ENCODE measurements at regions not wholly inside any gene's neighbourhood (a gene's known extent, or its start where the extent isn't known, plus 50 kb on each side); places are given as distances from the start of the nearest gene placed in this dataset.

DNA sequence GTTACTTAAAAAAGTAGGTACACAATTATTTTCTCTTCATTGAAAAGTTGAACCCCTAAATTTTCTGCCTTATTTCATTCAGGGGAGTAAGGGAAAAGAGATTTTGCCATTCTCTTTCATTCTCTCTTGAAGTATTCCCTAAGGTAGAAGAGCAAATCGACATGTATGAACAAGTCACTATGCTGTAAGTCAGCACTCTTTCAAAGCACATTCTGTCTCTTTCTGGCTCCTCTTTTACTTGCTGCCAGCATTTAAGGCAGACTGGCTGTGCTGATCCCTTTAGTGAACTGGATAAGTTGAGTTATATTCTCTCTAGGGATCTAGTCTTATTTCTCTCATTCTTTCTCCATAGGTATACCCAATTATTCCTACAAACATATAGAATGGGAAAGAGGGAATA lies 222.3 kb upstream of the ZWINT start:
- no peak overlapping the region for H3K4me3 Mint-ChIP-seq
- H3K4me1 Mint-ChIP-seq, result no peaks in the 10 kb centered on the region
- no peaks in the 10 kb centered on the region for H3K27me3 Mint-ChIP-seq
- no peaks in the 10 kb centered on the region for H3K36me3 Mint-ChIP-seq
- H3K9me3 Mint-ChIP-seq, result no peaks in the 10 kb centered on the region
- no peak overlapping the region for H3K27ac Mint-ChIP-seq
- ATAC-seq (ENCODE audit: low read depth) (no peak), DNase-seq (ENCODE audit: low spot score in 2 of 2) (no peak)

DNA sequence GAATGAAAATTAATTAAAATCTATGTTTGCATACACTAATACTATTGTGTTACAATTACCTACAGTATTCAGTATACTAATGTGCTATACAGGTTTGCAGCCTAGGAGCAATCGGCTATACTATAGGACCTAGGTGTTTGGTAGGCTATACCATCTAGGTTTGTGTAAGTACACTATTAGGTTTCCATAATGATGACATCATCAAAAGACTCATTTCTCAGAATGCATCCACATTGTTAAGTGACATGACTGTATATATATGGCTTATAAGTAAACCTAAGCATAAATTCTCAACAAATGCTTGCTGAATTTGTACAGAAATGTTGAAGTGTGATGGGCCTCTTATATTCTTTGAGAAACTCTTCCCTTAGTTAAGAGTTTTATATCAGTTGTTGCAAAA lies 206.5 kb upstream of the ZWINT start:
- no peak for ATAC-seq (ENCODE audit: low read depth)
- Mint-ChIP-seq H3K4me1 (no peaks in the 10 kb centered on the region), H3K9me3 (peaks cover 14% of the 10 kb centered on the region), H3K36me3 (peaks cover 8% of the 10 kb centered on the region), H3K27ac (no peak overlapping the region), H3K27me3 (no peaks in the 10 kb centered on the region), H3K4me3 (no peak overlapping the region)
- no peak for DNase-seq (ENCODE audit: low spot score in 2 of 2)

DNA sequence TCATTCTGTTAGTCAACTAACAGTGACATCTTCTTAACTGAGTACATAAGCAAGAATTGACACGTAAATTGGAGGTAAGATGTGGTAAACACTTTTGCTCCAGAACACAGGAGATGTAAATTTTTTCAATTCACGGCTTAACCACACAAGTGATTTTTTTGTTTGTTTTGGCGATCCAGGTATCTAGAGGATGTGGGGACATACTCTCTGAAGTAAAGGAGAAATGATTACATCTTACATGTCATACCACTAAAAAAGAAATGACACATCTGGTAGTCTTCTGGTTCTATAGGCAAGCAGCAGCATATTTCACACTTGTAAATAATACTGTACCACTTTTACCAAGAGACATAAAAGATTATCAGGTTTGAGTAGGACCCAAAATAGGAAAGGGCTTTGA lies 200.3 kb upstream of the ZWINT start:
- ATAC-seq (ENCODE audit: low read depth) (no peak), DNase-seq (ENCODE audit: low spot score in 2 of 2) (no peak)
- Mint-ChIP-seq H3K4me1 (no peaks in the 10 kb centered on the region), H3K27me3 (peaks cover 1% of the 10 kb centered on the region), H3K9me3 (no peaks in the 10 kb centered on the region), H3K36me3 (no peaks in the 10 kb centered on the region), H3K4me3 (no peak overlapping the region), H3K27ac (no peak overlapping the region)

DNA sequence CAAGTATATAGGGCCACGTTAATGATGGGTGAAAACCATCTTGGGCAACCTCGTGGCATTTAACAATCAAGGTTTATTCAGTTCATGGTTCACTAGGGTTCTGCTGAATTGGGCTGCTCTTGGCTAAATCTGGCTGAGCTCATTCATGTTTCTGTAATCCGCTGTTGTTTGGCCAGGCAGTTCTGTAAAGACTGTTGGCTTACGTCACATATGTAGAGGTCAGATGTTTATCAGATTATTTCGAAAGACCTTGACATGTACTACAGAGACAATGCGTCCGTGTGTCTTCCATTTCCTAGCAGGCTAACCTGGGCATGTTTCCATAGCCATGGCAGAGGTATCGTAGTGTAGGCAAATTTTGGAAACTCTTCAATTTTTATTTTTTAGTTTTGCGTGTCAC lies 190.0 kb upstream of the ZWINT start:
- peaks cover 2% of the 10 kb centered on the region for H3K27me3 Mint-ChIP-seq
- no peaks in the 10 kb centered on the region for H3K36me3 Mint-ChIP-seq
- DNase-seq (ENCODE audit: low spot score in 2 of 2) (no peak), ATAC-seq (ENCODE audit: low read depth) (no peak)
- H3K4me1 Mint-ChIP-seq, result peaks cover 2% of the 10 kb centered on the region
- no peaks in the 10 kb centered on the region for H3K9me3 Mint-ChIP-seq
- no peak overlapping the region for H3K4me3 Mint-ChIP-seq
- H3K27ac Mint-ChIP-seq, result no peak overlapping the region

DNA sequence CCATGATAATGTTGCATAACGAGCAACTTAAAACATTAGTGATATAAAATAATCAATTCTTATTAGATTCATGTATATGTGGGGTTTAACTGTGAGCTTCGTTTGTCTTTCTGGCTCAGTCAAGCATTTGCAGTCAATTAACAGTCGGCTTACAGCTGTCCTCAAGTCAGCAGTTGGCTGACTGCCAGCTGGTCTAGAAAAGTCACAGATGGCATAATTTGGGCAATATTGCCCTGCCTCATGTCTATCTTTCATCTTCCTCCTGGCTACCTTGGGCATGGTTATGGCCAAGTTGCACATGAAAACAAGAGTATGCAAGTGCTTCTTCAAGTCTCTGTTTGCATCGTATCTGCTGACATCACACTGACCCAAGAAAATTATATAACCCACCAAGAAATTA lies 186.1 kb upstream of the ZWINT start:
- Mint-ChIP-seq H3K4me1 (peaks cover 2% of the 10 kb centered on the region), H3K27me3 (no peaks in the 10 kb centered on the region), H3K27ac (no peak overlapping the region), H3K36me3 (no peaks in the 10 kb centered on the region), H3K4me3 (no peak overlapping the region), H3K9me3 (no peaks in the 10 kb centered on the region)
- no peak for ATAC-seq (ENCODE audit: low read depth)
- no peak for DNase-seq (ENCODE audit: low spot score in 2 of 2)

- Mint-ChIP-seq H3K9me3 (no peaks in the 10 kb centered on the region), H3K4me1 (peaks cover 9% of the 10 kb centered on the region), H3K36me3 (no peaks in the 10 kb centered on the region), H3K4me3 (no peak overlapping the region), H3K27me3 (no peaks in the 10 kb centered on the region), H3K27ac (no peak overlapping the region)
- no peak for DNase-seq (ENCODE audit: low spot score in 2 of 2)
- no peak for ATAC-seq (ENCODE audit: low read depth)
Observed at GRCh38 chr10:56537984-56538383, 176.9 kb upstream of the ZWINT start.

GRCh38 chr10:56522166-56522565 lies 161.1 kb upstream of the ZWINT start:
- Mint-ChIP-seq H3K4me1 (peaks cover 5% of the 10 kb centered on the region), H3K36me3 (no peaks in the 10 kb centered on the region), H3K9me3 (peaks cover 6% of the 10 kb centered on the region), H3K4me3 (no peak overlapping the region), H3K27me3 (no peaks in the 10 kb centered on the region), H3K27ac (no peak overlapping the region)
- no peak for ATAC-seq (ENCODE audit: low read depth)
- no peak for DNase-seq (ENCODE audit: low spot score in 2 of 2)

GRCh38 chr10:56508562-56508961 lies 147.5 kb upstream of the ZWINT start:
- no peak overlapping the region for H3K4me3 Mint-ChIP-seq
- ATAC-seq (ENCODE audit: low read depth), result no peak

GRCh38 chr10:56507033-56507432 lies 146.0 kb upstream of the ZWINT start:
- no peaks in the 10 kb centered on the region for H3K27me3 Mint-ChIP-seq
- no peak for ATAC-seq (ENCODE audit: low read depth)
- H3K9me3 Mint-ChIP-seq, result no peaks in the 10 kb centered on the region
- no peak overlapping the region for H3K27ac Mint-ChIP-seq
- peaks cover 15% of the 10 kb centered on the region for H3K4me1 Mint-ChIP-seq
- H3K36me3 Mint-ChIP-seq, result no peaks in the 10 kb centered on the region
- no peak overlapping the region for H3K4me3 Mint-ChIP-seq
- no peak for DNase-seq (ENCODE audit: low spot score in 2 of 2)

More at GRCh38 chr10:56508562-56508961, 147.5 kb upstream of the ZWINT start:
- H3K27ac Mint-ChIP-seq, result no peak overlapping the region
- no peaks in the 10 kb centered on the region for H3K27me3 Mint-ChIP-seq
- DNase-seq (ENCODE audit: low spot score in 2 of 2), result no peak
- no peaks in the 10 kb centered on the region for H3K9me3 Mint-ChIP-seq
- peaks cover 8% of the 10 kb centered on the region for H3K4me1 Mint-ChIP-seq
- H3K36me3 Mint-ChIP-seq, result no peaks in the 10 kb centered on the region

- no peak for ATAC-seq (ENCODE audit: low read depth)
- H3K27ac Mint-ChIP-seq, result no peak overlapping the region
- no peaks in the 10 kb centered on the region for H3K9me3 Mint-ChIP-seq
Observed at GRCh38 chr10:56505555-56505954, 144.5 kb upstream of the ZWINT start.

DNA sequence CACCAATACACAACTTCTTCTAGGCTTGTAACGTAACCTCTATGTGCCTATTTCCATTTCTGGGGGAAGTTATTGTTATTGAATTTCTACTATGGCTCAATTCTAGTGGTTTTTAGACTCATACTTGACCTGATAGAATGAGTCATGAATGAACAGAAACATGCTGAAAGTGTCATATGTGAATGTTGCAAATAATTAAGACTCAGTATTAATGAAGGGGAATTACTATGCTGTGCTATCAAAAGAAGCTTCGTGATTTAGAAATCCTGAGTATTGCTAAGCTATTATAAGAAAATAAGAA lies 135.1 kb upstream of the ZWINT start:
- H3K36me3 Mint-ChIP-seq, result no peaks in the 10 kb centered on the region
- no peak overlapping the region for H3K27ac Mint-ChIP-seq
- no peak overlapping the region for H3K4me3 Mint-ChIP-seq
- H3K4me1 Mint-ChIP-seq, result peaks cover 3% of the 10 kb centered on the region
- no peaks in the 10 kb centered on the region for H3K27me3 Mint-ChIP-seq
- no peaks in the 10 kb centered on the region for H3K9me3 Mint-ChIP-seq
- ATAC-seq (ENCODE audit: low read depth) (no peak), DNase-seq (ENCODE audit: low spot score in 2 of 2) (no peak)

More at GRCh38 chr10:56505555-56505954, 144.5 kb upstream of the ZWINT start:
- H3K4me1 Mint-ChIP-seq, result peaks cover 15% of the 10 kb centered on the region
- no peak for DNase-seq (ENCODE audit: low spot score in 2 of 2)
- no peaks in the 10 kb centered on the region for H3K36me3 Mint-ChIP-seq
- H3K4me3 Mint-ChIP-seq, result no peak overlapping the region
- no peaks in the 10 kb centered on the region for H3K27me3 Mint-ChIP-seq

DNA sequence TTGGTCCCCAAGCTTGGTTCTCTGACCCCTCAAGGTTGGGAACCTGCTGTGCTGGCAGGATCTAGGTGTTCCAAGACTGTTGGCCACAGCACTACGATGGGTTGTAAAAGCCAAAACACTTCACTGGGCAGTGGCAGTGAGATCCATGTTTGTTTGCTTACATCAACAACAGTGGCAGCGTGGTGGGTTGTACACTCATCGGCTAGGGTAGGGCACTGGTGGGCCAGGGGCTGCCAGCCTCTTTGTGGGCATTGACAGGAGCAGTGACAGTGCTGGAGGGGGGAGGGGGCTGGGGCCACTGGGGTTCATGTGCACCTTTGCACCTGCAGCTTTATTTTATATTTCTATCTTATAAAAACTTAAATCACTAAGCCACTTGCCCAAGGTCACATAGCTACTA lies 126.7 kb upstream of the ZWINT start:
- no peak for ATAC-seq (ENCODE audit: low read depth)
- Mint-ChIP-seq H3K36me3 (no peaks in the 10 kb centered on the region), H3K27me3 (no peaks in the 10 kb centered on the region), H3K27ac (no peak overlapping the region), H3K9me3 (peaks cover 2% of the 10 kb centered on the region), H3K4me1 (no peaks in the 10 kb centered on the region), H3K4me3 (no peak overlapping the region)
- no peak for DNase-seq (ENCODE audit: low spot score in 2 of 2)

GRCh38 chr10:56481521-56482091 lies 120.5 kb upstream of the ZWINT start:
- Mint-ChIP-seq H3K27me3 (no peaks in the 10 kb centered on the region), H3K4me3 (no peak overlapping the region), H3K27ac (no peak overlapping the region), H3K4me1 (no peaks in the 10 kb centered on the region), H3K9me3 (no peaks in the 10 kb centered on the region), H3K36me3 (no peaks in the 10 kb centered on the region)
- DNase-seq (ENCODE audit: low spot score in 2 of 2) (no peak), ATAC-seq (ENCODE audit: low read depth) (no peak)

DNA sequence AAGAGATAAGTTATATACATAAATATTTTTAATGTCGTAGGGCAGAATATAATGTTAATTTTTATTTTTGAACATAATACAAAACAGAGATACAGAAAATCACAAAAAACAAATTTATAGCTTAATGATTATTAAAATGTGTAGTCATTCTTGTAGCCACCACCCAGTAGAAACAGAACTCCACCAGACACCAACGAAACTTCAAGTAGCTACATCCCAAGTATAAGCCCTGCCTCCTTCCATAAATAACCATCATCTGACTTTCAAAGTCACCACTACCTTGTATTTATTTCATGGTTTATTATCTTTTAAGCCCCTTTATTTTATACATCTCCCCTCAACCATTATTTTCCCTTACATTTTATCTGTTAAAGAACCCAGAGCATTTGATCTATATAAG lies 111.9 kb upstream of the ZWINT start:
- Mint-ChIP-seq H3K27me3 (no peaks in the 10 kb centered on the region), H3K4me1 (peaks cover 3% of the 10 kb centered on the region), H3K4me3 (no peak overlapping the region), H3K27ac (no peak overlapping the region), H3K36me3 (peaks cover 2% of the 10 kb centered on the region), H3K9me3 (peaks cover 3% of the 10 kb centered on the region)
- ATAC-seq (ENCODE audit: low read depth), result no peak
- no peak for DNase-seq (ENCODE audit: low spot score in 2 of 2)

GRCh38 chr10:56470701-56471100 lies 109.6 kb upstream of the ZWINT start:
- Mint-ChIP-seq H3K27me3 (no peaks in the 10 kb centered on the region), H3K27ac (no peak overlapping the region), H3K9me3 (no peaks in the 10 kb centered on the region), H3K4me3 (no peak overlapping the region), H3K36me3 (no peaks in the 10 kb centered on the region), H3K4me1 (peaks cover 3% of the 10 kb centered on the region)
- DNase-seq (ENCODE audit: low spot score in 2 of 2) (no peak), ATAC-seq (ENCODE audit: low read depth) (no peak)

Data from memory B cell (primary cell).